Smooth muscle cell (in vitro differentiated cells): ENCODE measurements at regions not wholly inside any gene's neighbourhood (a gene's known extent, or its start where the extent isn't known, plus 50 kb on each side); places are given as distances from the start of the nearest gene placed in this dataset.
A peak's percentile ranks its signal among the peaks of the same experiment; 100 is the strongest.

Experiments used
- DNase-seq: peaks from one replicate; lab custom pipeline; 2025; ENCODE audit not compliant: unreplicated experiment; lab: John Stamatoyannopoulos, UW
- H2AFZ ChIP-seq: fragments of 200-600 bp; sonication (generic); 2 replicates; pipeline ENCODE4 v1.6.0; 2016; ENCODE audit warnings: antibody characterized with exemption, low read depth, mild to moderate bottlenecking
- H3F3A ChIP-seq: fragments of 200-600 bp; sonication (generic); 2 replicates; pipeline ENCODE4 v1.6.0; 2017; ENCODE audit warnings: antibody characterized with exemption, low read depth
- H3K27ac ChIP-seq: fragments of 200-600 bp; sonication (generic); 2 replicates; pipeline ENCODE4 v1.5.1; 2016; ENCODE audit warnings: low read depth, mild to moderate bottlenecking
- H3K27me3 ChIP-seq: fragments of 200-600 bp; sonication (generic); 2 replicates; pipeline ENCODE4 v1.6.1; 2016; ENCODE audit warnings: low read depth, mild to moderate bottlenecking
- H3K36me3 ChIP-seq: fragments of 200-600 bp; sonication (generic); 2 replicates; pipeline ENCODE4 v1.5.1; 2016; ENCODE audit warnings: low read depth
- H3K4me1 ChIP-seq: fragments of 200-600 bp; sonication (generic); 2 replicates; pipeline ENCODE4 v1.5.1; 2016; ENCODE audit warnings: low read depth
- H3K4me2 ChIP-seq: fragments of 200-600 bp; sonication (generic); 2 replicates; pipeline ENCODE4 v1.6.0; 2016; ENCODE audit warnings: mild to moderate bottlenecking
- H3K4me3 ChIP-seq: fragments of 200-600 bp; sonication (generic); 2 replicates; pipeline ENCODE4 v1.5.1; 2016; ENCODE audit warnings: mild to moderate bottlenecking
- H3K79me2 ChIP-seq: fragments of 200-600 bp; sonication (generic); 2 replicates; pipeline ENCODE4 v1.6.0; 2016; ENCODE audit warnings: low read depth, mild to moderate bottlenecking
- H3K9ac ChIP-seq: fragments of 200-600 bp; sonication (generic); 2 replicates; pipeline ENCODE4 v1.6.0; 2016; ENCODE audit warnings: low read depth
- H3K9me3 ChIP-seq: fragments of 200-600 bp; sonication (generic); replicated peaks from 2 replicates; pipeline ENCODE4 v1.5.1; 2016; ENCODE audit warnings: low read depth
- H4K20me1 ChIP-seq: fragments of 200-600 bp; sonication (generic); 2 replicates; pipeline ENCODE4 v1.6.0; 2016; ENCODE audit warnings: low read depth
- CTCF ChIP-seq: fragments of 200-600 bp; sonication (generic); IDR thresholded peaks from 2 replicates; pipeline ENCODE4 v1.5.1; 2017; ENCODE audit warnings: borderline replicate concordance, mild to moderate bottlenecking, antibody characterized with exemption; ENCODE audit not compliant: insufficient read depth, poor library complexity, severe bottlenecking
- WGBS: methylation state at CpG from one replicate; pipeline ENCODE4 v1.1.7; 2016; ENCODE audit warnings: low lambda C conversion rate; 5-methylcytosine and 5-hydroxymethylcytosine counted together

- H3K9ac ChIP-seq: no peak overlapping the region
- TF ChIP-seq CTCF: no peak
- no peak overlapping the region for H3K4me3 ChIP-seq
- no peaks in the 10 kb centered on the region for H3K36me3 ChIP-seq
- no peaks in the 10 kb centered on the region for H3K27me3 ChIP-seq
- no peaks in the 10 kb centered on the region for H3K79me2 ChIP-seq
- WGBS: 81% methylated on average over 8 of the region's 8 CpGs
- H3K4me2 ChIP-seq: no peak overlapping the region
- H4K20me1 ChIP-seq: no peaks in the 10 kb centered on the region
- no peaks in the 10 kb centered on the region for H3K9me3 ChIP-seq
- DNase-seq: no peak
- H2AFZ ChIP-seq: no peak overlapping the region
- H3K4me1 ChIP-seq: no peaks in the 10 kb centered on the region
- H3K27ac ChIP-seq: no peak overlapping the region
- no peaks in the 10 kb centered on the region for H3F3A ChIP-seq
Observed at GRCh38 chr2:180660207-180660606, 320.2 kb upstream of the UBE2E3 start.

- TF ChIP-seq CTCF: no peak
- H3F3A ChIP-seq: no peaks in the 10 kb centered on the region
- H3K4me3 ChIP-seq: no peak overlapping the region
- no peaks in the 10 kb centered on the region for H3K79me2 ChIP-seq
- H3K36me3 ChIP-seq: no peaks in the 10 kb centered on the region
- H4K20me1 ChIP-seq: no peaks in the 10 kb centered on the region
- no peaks in the 10 kb centered on the region for H3K9me3 ChIP-seq
- no peaks in the 10 kb centered on the region for H3K27me3 ChIP-seq
- H3K4me2 ChIP-seq: peak overlapping the region; percentile 56
- no peaks in the 10 kb centered on the region for H3K4me1 ChIP-seq
- H3K9ac ChIP-seq: peak overlapping the region; percentile 12
- peak overlapping the region; percentile 90 for H3K27ac ChIP-seq
- WGBS: 17% methylated on average over 1 of the region's 1 CpG
- no peak overlapping the region for H2AFZ ChIP-seq
- no peak for DNase-seq
Observed at GRCh38 chr2:180657054-180657453, 323.4 kb upstream of the UBE2E3 start.

- no peaks in the 10 kb centered on the region for H3K27me3 ChIP-seq
- no peak overlapping the region for H3K4me3 ChIP-seq
- 38% methylated on average over 1 of the region's 1 CpG for WGBS
- H3K4me2 ChIP-seq: peak overlapping the region; percentile 56
- no peaks in the 10 kb centered on the region for H3F3A ChIP-seq
- DNase-seq: no peak
- H3K36me3 ChIP-seq: no peaks in the 10 kb centered on the region
- no peaks in the 10 kb centered on the region for H4K20me1 ChIP-seq
- H3K9me3 ChIP-seq: no peaks in the 10 kb centered on the region
- H3K27ac ChIP-seq: peak overlapping the region; percentile 90
- H3K9ac ChIP-seq: peak overlapping the region; percentile 47
- H3K4me1 ChIP-seq: no peaks in the 10 kb centered on the region
- H2AFZ ChIP-seq: no peak overlapping the region
- H3K79me2 ChIP-seq: no peaks in the 10 kb centered on the region
- no peak for TF ChIP-seq CTCF
Observed at GRCh38 chr2:180656455-180656847, 324.0 kb upstream of the UBE2E3 start.

GRCh38 chr2:180655842-180656454, 324.5 kb upstream of the UBE2E3 start:
- no peak overlapping the region for H2AFZ ChIP-seq
- H3K4me3 ChIP-seq: no peak overlapping the region
- H3K9me3 ChIP-seq: no peaks in the 10 kb centered on the region
- H3K9ac ChIP-seq: peak overlapping the region; percentile 47
- no peaks in the 10 kb centered on the region for H3K27me3 ChIP-seq
- H3K79me2 ChIP-seq: no peaks in the 10 kb centered on the region
- peak overlapping the region; percentile 6 for H3K4me2 ChIP-seq
- no peaks in the 10 kb centered on the region for H3F3A ChIP-seq
- H4K20me1 ChIP-seq: no peaks in the 10 kb centered on the region
- 82% methylated on average over 1 of the region's 1 CpG for WGBS
- peak; percentile 19 for TF ChIP-seq CTCF
- peak overlapping the region; percentile 90 for H3K27ac ChIP-seq
- no peak for DNase-seq
- H3K36me3 ChIP-seq: no peaks in the 10 kb centered on the region
- H3K4me1 ChIP-seq: no peaks in the 10 kb centered on the region
